Kidney tubule cell (primary cell): ENCODE measurements at regions not wholly inside any gene's neighbourhood (a gene's known extent, or its start where the extent isn't known, plus 50 kb on each side); places are given as distances from the start of the nearest gene placed in this dataset.
"Not testable (repeated sequence)": the region's sequence is repeated elsewhere in the genome, so short reads cannot be mapped to it uniquely, and the experiment has no call there.

Experiments
- DNase-seq: peaks from one replicate; pipeline ENCODE4 v3.0.0-alpha.2; 2018; ENCODE audit warnings: low spot score

- no peak for DNase-seq
Observed at GRCh38 chr14:71606064-71606463, 326.2 kb upstream of the RGS6 start.

GRCh38 chr14:71606575-71606974, 325.7 kb upstream of the RGS6 start:
- DNase-seq, result no peak

GRCh38 chr14:71607056-71607455, 325.2 kb upstream of the RGS6 start:
- no peak for DNase-seq

DNA sequence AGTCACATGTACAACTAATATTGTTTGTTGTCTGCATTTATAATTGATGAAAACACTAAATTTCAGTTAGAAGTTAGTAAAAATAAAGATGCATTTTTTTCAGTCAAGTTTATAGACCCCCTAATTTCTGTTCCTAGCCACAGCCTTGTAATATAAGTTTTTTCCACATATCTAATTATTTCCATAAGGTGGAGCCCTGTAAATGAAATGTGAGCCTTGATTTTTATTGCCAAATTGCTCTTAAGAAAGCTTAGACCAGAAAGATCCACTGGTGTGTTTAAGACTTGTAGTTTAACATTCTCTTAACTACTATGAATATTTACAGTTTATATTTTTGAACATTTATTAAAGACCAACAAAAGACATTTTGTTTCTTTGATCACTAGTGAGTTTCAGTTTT, 322.1 kb upstream of the RGS6 start:
- no peak for DNase-seq

DNA sequence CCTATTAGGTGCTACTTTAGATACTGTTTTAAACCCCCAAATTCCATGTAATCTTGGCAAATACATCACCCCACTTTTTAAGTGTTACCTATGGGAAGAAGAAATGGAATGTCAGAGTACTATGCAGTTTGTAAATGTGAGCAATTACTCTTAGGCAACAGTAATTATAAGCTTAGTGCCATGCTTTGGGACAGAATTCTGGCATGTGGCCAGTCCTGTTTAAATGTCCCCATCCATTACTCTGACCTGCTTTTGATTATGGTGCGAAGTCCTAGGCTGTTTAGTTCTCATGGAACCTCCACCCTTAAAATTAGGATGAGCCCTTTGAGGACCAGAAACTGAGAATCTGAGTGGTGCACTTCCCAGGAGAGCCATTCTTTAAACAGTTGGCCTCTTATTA, 321.4 kb upstream of the RGS6 start:
- DNase-seq, result no peak

GRCh38 chr14:71613168-71613567, 319.1 kb upstream of the RGS6 start:
- no peak for DNase-seq

DNA sequence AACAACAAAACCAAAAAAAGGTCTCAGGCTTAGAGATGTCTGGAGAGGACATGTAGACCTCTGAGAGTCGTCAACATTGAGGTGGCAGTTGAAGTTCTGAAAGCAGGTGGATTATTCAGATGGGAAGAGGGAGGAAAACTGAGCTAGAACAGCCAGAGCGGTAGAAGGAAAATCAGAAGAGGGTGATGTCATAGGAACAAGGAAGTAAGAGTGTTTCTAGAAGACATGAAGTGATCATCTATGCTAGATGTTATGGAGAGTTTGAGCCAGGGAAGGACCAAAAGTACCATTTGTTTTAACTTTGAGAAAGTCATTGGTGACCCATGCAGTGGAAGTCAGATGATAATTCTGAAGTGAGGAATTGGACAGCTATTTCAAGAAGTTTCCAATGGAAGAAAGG, 316.2 kb upstream of the RGS6 start:
- no peak for DNase-seq

DNA sequence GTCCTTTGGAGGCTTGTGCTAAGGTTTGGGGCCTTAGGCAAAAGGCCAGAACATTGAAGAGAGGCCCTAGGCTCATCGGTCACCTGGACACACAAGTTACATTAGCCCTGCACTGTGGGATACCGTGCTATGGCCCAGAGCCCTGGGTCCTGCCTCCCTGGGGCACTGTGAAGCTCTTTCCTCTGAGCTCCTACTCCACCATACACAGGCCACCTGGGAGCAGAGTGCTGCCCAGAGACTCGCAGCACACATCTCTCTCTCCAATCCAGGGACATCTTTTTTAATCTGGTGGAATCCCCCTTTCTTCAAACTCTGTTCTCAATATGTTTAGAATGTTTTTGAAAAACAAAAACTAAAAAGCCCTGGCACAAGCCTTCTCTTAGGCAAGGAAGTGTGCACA, 314.2 kb upstream of the RGS6 start:
- no peak for DNase-seq

GRCh38 chr14:71618716-71619115, 313.5 kb upstream of the RGS6 start:
- DNase-seq, result no peak

DNA sequence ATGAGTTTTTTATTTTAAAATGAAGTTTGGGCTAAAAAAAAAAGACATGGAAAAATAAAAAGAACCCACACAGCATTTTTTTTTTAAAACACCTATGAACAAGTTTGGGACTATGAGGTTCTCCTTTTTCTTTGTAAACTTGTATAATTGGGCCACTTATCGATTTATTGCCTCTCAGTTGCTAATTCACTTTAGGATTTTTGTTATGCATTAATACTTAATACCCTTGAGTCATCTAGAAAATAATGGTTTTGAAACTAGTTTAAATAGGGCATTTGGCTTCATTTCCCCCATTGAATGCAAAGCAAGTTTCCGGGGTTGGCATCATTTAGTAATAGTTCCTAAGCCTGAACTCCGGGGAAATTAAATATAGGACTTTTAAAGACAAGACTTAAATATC, 312.8 kb upstream of the RGS6 start:
- DNase-seq, result no peak

DNA sequence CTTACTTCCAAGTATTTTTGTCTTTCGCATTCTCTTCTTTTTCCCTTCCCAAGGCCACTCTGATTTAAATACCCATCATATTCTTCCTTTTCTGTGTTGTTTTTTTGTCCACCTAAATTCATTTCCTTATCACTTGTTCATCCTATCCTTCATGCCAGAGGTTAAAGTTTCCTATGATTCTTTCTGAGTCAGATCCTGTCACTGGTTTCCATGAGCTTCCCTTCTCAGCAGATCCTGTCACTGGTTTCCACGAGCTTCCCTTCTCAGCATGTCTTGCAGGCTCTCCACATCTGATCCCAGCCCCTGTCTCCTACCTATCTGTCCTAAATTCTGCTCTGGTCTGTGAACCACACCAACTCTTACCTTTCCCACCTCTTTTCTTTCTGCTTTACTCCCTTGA, 311.8 kb upstream of the RGS6 start:
- peak; percentile 66 for DNase-seq

DNA sequence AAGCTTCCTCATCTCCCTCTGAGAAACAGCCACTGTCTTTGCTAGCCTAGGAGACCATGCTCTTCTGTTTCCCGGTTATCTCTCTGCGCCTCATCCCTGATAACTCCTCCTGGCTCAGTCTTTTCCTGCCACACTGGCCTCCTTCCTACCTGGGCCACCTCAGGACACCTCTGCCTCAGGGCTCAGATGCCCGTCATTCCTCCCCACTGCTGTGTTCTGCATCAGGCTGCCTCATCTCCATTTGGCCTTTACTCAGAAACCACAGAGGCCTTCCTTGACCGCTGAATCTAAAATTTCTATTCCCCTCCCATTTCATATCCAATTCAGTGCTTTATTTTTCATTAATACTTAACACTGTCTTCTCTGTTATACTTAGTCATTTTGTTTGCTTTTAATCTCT, 311.0 kb upstream of the RGS6 start:
- peak; percentile 24 for DNase-seq

DNA sequence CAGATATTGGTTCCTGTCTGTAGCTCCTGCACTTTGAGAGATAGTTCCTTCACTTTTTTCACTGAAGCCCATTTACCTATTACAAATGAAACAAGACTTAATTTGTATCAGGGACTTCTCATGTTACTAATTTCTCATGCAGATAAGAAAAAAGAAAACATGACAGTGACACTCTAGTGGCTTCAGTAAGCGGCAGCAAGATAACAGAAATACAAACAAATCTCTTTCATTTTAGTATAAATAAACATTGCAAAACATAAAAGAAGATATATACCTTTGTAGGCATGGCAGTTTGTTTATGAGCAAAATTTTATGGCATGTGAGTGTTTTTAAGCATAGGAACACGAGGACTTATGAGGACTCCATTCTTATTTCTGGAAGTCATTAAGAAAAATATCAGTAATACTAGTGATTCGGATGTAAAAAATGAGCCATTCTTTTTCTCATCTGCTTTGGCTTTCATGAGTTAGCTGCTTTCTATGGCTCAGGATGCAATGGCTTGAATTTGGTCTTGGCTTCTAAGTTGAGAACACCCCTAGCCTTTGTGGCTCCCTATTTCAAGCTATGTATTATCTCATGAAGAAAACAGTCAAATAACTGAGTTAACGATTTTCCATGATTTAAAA, 310.1 kb upstream of the RGS6 start:
- DNase-seq, result no peak

GRCh38 chr14:71623939-71624338, 308.3 kb upstream of the RGS6 start:
- no peak for DNase-seq

DNA sequence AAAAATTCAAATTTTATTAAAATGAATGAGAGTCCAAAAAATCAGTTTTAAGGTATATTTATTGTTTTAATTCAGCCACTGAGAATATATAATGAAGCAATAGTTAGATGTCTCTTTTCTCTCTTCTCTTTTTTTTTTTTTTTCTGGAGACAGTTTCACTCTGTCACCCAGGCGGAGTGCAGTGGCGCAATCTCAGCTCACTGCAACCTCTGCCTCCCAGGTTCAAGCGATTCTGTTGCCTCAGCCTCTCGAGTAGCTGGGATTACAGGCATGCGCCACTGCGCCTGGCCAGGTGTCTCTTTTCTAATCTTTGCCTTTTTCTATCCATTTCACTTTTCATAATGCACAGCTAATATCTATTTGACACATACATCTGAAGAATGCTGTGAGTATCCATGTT, 307.1 kb upstream of the RGS6 start:
- no peak for DNase-seq

DNA sequence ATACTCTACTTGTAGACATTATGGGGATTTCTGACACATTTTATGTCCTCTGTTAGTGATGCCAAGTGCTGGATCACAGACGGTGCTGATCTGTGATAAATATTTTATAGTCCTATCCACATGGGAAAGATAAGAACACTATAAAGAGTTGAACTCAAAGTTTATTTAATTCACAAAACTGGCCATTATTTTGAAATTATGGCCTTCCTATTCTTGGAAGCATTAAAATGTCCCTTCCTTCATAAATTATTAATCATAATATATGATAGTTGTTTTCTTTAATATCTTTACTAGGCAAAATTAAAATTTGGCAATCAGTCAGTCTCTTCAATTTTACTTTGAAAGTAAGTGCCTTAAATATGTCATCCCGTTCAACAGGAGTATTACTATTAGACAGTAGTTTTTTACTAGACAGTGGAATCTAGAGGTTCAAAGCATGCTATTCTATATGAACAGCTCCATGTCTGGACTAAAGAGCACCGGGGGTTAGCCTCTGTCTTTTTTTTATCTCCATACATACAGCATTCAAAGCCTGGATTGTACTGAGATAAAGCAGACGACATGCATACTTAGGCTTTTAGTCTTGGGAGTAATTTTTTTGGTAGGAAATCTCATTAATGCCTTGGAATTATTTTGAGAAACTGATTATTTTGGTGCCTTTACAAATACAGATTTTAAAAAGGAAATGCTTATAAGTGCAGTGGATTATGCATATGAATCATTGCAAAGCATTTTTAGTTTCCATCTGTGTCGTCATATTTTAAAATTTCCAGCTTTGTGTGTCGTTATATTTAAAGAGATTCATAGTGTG, 306.1 kb upstream of the RGS6 start:
- no peak for DNase-seq

DNA sequence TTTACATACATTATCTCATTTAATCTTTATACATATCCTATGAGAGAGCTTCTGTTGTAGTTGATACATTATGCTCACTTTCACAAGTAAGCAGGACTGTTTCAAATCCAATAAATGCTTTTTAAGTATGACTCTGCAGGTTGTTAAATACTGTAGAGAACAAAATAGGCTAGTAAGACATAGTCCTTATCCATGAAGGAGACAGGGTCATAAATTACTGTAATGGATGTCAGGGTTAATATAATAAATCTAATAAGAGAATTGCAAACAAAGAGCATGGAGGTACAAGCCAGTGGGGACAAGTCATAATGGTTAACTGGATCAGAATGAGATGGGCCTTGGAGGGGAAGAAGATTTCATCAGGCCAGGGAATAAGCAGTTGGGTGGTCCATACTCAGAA, 303.8 kb upstream of the RGS6 start:
- no peak for DNase-seq

DNA sequence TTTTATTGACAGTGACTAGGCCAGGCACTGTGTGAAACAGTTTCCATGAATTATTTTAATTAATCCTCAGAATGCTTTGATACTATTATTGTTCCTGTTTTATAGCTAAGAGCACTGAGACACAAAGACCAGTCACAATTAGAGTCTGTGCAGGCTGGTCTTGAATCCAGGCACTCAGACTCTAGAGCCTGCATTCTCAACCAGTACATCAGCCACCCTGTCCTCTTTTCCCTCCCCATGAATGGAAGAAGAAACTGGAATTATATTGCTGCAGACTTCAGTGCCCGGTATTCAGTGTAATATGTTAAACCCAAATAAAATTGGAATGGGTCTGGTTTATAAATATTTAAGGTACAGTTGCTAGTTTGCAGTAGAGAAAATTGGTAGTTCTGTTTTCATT, 303.0 kb upstream of the RGS6 start:
- DNase-seq, result no peak

DNA sequence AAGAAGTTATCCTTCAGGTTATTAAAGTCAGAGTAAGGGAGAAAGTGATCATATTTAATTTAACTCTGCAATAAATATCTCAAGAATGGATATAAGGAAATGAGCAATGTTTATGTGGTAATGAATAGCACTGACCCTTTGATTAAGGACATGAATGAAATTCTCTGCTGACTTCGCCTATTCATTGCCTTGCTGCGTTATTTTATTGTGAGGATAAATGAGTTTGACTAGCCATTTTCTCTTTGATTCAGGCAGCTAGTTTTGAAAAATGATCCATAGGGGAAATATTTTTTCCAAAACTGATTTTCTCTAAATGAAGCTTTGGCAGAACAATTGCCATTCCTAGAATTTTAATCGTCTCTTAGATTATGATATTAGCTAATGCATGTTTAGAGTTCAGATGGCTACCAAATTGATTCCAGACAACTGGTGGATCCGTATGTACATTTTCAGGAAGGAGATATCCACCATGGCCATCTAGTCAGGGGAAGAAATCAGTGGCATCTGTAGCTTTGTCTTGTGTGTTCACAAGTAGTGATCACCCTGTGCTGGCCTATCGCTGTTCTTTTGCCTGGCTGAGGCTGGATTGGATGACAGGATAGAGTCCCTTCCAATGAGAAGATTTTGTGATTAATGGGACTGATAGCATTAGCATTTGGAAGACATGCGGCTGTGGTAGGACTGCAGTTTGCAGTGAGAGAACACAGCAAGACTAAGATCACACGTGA, 302.3 kb upstream of the RGS6 start:
- DNase-seq, result no peak

- not testable (repeated sequence) for DNase-seq
Observed at GRCh38 chr14:71631030-71631429, 301.2 kb upstream of the RGS6 start.

DNA sequence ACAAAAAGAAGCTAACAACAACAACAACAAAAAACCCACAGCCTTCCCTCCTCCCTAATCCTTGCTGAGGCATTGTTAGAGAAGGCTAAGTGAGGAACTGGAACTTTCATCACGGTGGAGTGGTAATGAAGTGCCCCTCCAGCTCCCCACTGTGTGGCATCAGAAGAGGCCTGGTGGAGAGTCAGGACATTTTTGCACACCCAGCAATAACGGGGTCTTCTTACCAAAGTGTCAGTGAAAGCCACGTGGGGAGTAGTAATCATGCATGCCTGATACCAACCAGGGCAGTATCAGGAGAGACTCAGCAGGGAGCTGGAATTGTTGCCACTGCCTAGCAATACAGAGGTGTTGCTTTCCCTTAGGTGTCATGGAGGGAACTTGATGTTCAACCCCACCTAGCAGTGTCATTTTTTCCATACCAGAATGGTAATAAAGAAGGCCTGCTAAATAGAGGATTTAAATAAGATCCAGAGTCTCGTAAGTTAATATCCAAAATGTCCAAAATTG, 299.7 kb upstream of the RGS6 start:
- DNase-seq, result no peak

GRCh38 chr14:71636076-71636475, 296.2 kb upstream of the RGS6 start:
- no peak for DNase-seq

DNA sequence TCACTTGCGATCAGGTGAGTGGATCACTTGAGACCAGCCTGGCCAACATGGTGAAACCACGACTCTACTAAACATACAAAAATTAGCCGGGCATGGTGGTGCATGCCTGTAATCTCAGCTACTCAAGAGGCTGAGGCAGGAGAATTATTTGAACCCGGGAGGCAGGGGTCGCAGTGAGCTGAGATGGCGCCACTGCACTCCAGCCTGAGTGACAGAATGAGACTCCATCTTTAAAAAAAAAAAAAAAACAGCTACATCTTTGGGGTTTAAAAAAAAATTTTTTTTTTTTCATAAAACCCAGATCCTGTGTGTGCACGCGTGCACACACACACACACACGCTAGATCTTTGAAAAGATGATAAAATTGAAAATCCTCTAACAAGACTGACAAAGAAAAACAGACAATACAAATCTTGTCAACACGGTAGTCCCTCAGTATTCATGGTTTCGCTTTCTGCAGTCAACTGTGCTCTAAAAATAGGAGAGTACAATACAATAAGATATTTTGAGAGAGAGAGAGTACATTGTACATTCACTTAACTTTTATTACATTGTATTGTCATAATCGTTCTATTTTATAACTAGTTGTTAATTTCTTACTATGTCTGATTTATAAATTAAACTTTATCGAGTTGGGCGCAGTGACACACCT, 295.3 kb upstream of the RGS6 start:
- no peak for DNase-seq
